ENCODE measurements at regions not wholly inside any gene's neighbourhood (a gene's known extent, or its start where the extent isn't known, plus 50 kb on each side); places are given as distances from the start of the nearest gene placed in this dataset.
A peak's percentile ranks its signal among the peaks of the same experiment; 100 is the strongest.

- 82% methylated on average over 9 of the region's 9 CpGs for WGBS
- Histone ChIP-seq H3K4me1 (ENCODE audit: control insufficient read depth in 2 of 2, insufficient read depth in 2 of 2, low read length in 2 of 2) (no peaks in the 10 kb centered on the region), H3K4me3 (ENCODE audit: low read length in 2 of 2) (no peak overlapping the region), H3K27ac (ENCODE audit: low read depth in 1 of 2, low read length in 1 of 2) (no peak overlapping the region), H3K36me3 (ENCODE audit: control insufficient read depth in 2 of 2, insufficient read depth in 2 of 2, low read length in 1 of 2) (no peaks in the 10 kb centered on the region), H3K9me3 (ENCODE audit: control insufficient read depth in 2 of 2, insufficient read depth in 1 of 2, low read length in 1 of 2) (no peaks in the 10 kb centered on the region), H3K27me3 (ENCODE audit: control insufficient read depth in 2 of 2, insufficient read depth in 1 of 2, low read length in 1 of 2) (peaks cover 0 to 7% of the 10 kb centered on the region in 2 donors)
- no peak for DNase-seq (ENCODE audit: low read depth in 6 of 9, low spot score in 9 of 9)
Measured at GRCh38 chr17:74005790-74006189, 197.7 kb upstream of the RPL38 start.

GRCh38 chr17:74006371-74006770, 197.1 kb upstream of the RPL38 start:
- Histone ChIP-seq H3K27ac (ENCODE audit: low read depth in 1 of 2, low read length in 1 of 2) (no peak overlapping the region), H3K9me3 (ENCODE audit: control insufficient read depth in 2 of 2, insufficient read depth in 1 of 2, low read length in 1 of 2) (no peaks in the 10 kb centered on the region), H3K36me3 (ENCODE audit: control insufficient read depth in 2 of 2, insufficient read depth in 2 of 2, low read length in 1 of 2) (no peaks in the 10 kb centered on the region), H3K4me1 (ENCODE audit: control insufficient read depth in 2 of 2, insufficient read depth in 2 of 2, low read length in 2 of 2) (no peaks in the 10 kb centered on the region), H3K4me3 (ENCODE audit: low read length in 2 of 2) (no peak overlapping the region), H3K27me3 (ENCODE audit: control insufficient read depth in 2 of 2, insufficient read depth in 1 of 2, low read length in 1 of 2) (peaks cover 0 to 7% of the 10 kb centered on the region in 2 donors)
- DNase-seq (ENCODE audit: low read depth in 6 of 9, low spot score in 9 of 9), result no peak
- WGBS, result 95% methylated on average over 8 of the region's 8 CpGs

GRCh38 chr17:74008196-74008595, 195.3 kb upstream of the RPL38 start:
- no peak overlapping the region for H3K27ac ChIP-seq (ENCODE audit: low read depth in 1 of 2, low read length in 1 of 2)
- H3K27me3 ChIP-seq (ENCODE audit: control insufficient read depth in 2 of 2, insufficient read depth in 1 of 2, low read length in 1 of 2), result peaks cover 0 to 7% of the 10 kb centered on the region in 2 donors
- WGBS, result 27% methylated on average over 10 of the region's 10 CpGs
- no peak overlapping the region for H3K4me3 ChIP-seq (ENCODE audit: low read length in 2 of 2)
- no peaks in the 10 kb centered on the region for H3K36me3 ChIP-seq (ENCODE audit: control insufficient read depth in 2 of 2, insufficient read depth in 2 of 2, low read length in 1 of 2)
- H3K9me3 ChIP-seq (ENCODE audit: control insufficient read depth in 2 of 2, insufficient read depth in 1 of 2, low read length in 1 of 2), result no peaks in the 10 kb centered on the region
- peak in 2 of 9 donors; percentile 5 to 26 for DNase-seq (ENCODE audit: low read depth in 6 of 9, low spot score in 9 of 9)
- H3K4me1 ChIP-seq (ENCODE audit: control insufficient read depth in 2 of 2, insufficient read depth in 2 of 2, low read length in 2 of 2), result peaks cover 0 to 7% of the 10 kb centered on the region in 2 donors

GRCh38 chr17:74009056-74009625, 194.3 kb upstream of the RPL38 start:
- H3K27me3 ChIP-seq (ENCODE audit: control insufficient read depth in 2 of 2, insufficient read depth in 1 of 2, low read length in 1 of 2), result peaks cover 0 to 7% of the 10 kb centered on the region in 2 donors

GRCh38 chr17:74010903-74011302, 192.6 kb upstream of the RPL38 start:
- Histone ChIP-seq H3K27me3 (ENCODE audit: control insufficient read depth in 2 of 2, insufficient read depth in 1 of 2, low read length in 1 of 2) (peaks cover 0 to 5% of the 10 kb centered on the region in 2 donors), H3K9me3 (ENCODE audit: control insufficient read depth in 2 of 2, insufficient read depth in 1 of 2, low read length in 1 of 2) (no peaks in the 10 kb centered on the region), H3K27ac (ENCODE audit: low read depth in 1 of 2, low read length in 1 of 2) (no peak overlapping the region), H3K36me3 (ENCODE audit: control insufficient read depth in 2 of 2, insufficient read depth in 2 of 2, low read length in 1 of 2) (no peaks in the 10 kb centered on the region), H3K4me1 (ENCODE audit: control insufficient read depth in 2 of 2, insufficient read depth in 2 of 2, low read length in 2 of 2) (peaks cover 0 to 7% of the 10 kb centered on the region in 2 donors), H3K4me3 (ENCODE audit: low read length in 2 of 2) (no peak overlapping the region)
- DNase-seq (ENCODE audit: low read depth in 6 of 9, low spot score in 9 of 9), result no peak
- 91% methylated on average over 10 of the region's 10 CpGs for WGBS

More at GRCh38 chr17:74009056-74009625, 194.3 kb upstream of the RPL38 start:
- no peak overlapping the region for H3K27ac ChIP-seq (ENCODE audit: low read depth in 1 of 2, low read length in 1 of 2)
- no peaks in the 10 kb centered on the region for H3K9me3 ChIP-seq (ENCODE audit: control insufficient read depth in 2 of 2, insufficient read depth in 1 of 2, low read length in 1 of 2)
- no peak overlapping the region for H3K4me3 ChIP-seq (ENCODE audit: low read length in 2 of 2)
- peaks cover 0 to 7% of the 10 kb centered on the region in 2 donors for H3K4me1 ChIP-seq (ENCODE audit: control insufficient read depth in 2 of 2, insufficient read depth in 2 of 2, low read length in 2 of 2)
- WGBS, result 81% methylated on average over 8 of the region's 8 CpGs
- H3K36me3 ChIP-seq (ENCODE audit: control insufficient read depth in 2 of 2, insufficient read depth in 2 of 2, low read length in 1 of 2), result no peaks in the 10 kb centered on the region
- no peak for DNase-seq (ENCODE audit: low read depth in 6 of 9, low spot score in 9 of 9)

- H3K4me3 ChIP-seq (ENCODE audit: low read length in 2 of 2), result no peak overlapping the region
- 55% methylated on average over 7 of the region's 7 CpGs for WGBS
- H3K36me3 ChIP-seq (ENCODE audit: control insufficient read depth in 2 of 2, insufficient read depth in 2 of 2, low read length in 1 of 2), result no peaks in the 10 kb centered on the region
- H3K9me3 ChIP-seq (ENCODE audit: control insufficient read depth in 2 of 2, insufficient read depth in 1 of 2, low read length in 1 of 2), result no peaks in the 10 kb centered on the region
- peaks cover 0 to 5% of the 10 kb centered on the region in 2 donors for H3K27me3 ChIP-seq (ENCODE audit: control insufficient read depth in 2 of 2, insufficient read depth in 1 of 2, low read length in 1 of 2)
- H3K27ac ChIP-seq (ENCODE audit: low read depth in 1 of 2, low read length in 1 of 2), result no peak overlapping the region
- no peak for DNase-seq (ENCODE audit: low read depth in 6 of 9, low spot score in 9 of 9)
- H3K4me1 ChIP-seq (ENCODE audit: control insufficient read depth in 2 of 2, insufficient read depth in 2 of 2, low read length in 2 of 2), result peaks cover 0 to 7% of the 10 kb centered on the region in 2 donors
Measured at GRCh38 chr17:74011966-74012365, 191.5 kb upstream of the RPL38 start.

- H3K4me1 ChIP-seq (ENCODE audit: control insufficient read depth in 2 of 2, insufficient read depth in 2 of 2, low read length in 2 of 2), result peaks cover 0 to 7% of the 10 kb centered on the region in 2 donors
- no peak overlapping the region for H3K4me3 ChIP-seq (ENCODE audit: low read length in 2 of 2)
- peaks cover 0 to 7% of the 10 kb centered on the region in 2 donors for H3K27me3 ChIP-seq (ENCODE audit: control insufficient read depth in 2 of 2, insufficient read depth in 1 of 2, low read length in 1 of 2)
- DNase-seq (ENCODE audit: low read depth in 6 of 9, low spot score in 9 of 9), result peak in 2 of 9 donors; percentile 11 to 26
- no peaks in the 10 kb centered on the region for H3K36me3 ChIP-seq (ENCODE audit: control insufficient read depth in 2 of 2, insufficient read depth in 2 of 2, low read length in 1 of 2)
- H3K27ac ChIP-seq (ENCODE audit: low read depth in 1 of 2, low read length in 1 of 2), result no peak overlapping the region
- 8% methylated on average over 6 of the region's 6 CpGs for WGBS
- no peaks in the 10 kb centered on the region for H3K9me3 ChIP-seq (ENCODE audit: control insufficient read depth in 2 of 2, insufficient read depth in 1 of 2, low read length in 1 of 2)
Measured at GRCh38 chr17:74012465-74012864, 191.0 kb upstream of the RPL38 start.

GRCh38 chr17:74015316-74015715, 188.2 kb upstream of the RPL38 start:
- no peaks in the 10 kb centered on the region for H3K36me3 ChIP-seq (ENCODE audit: control insufficient read depth in 2 of 2, insufficient read depth in 2 of 2, low read length in 1 of 2)
- H3K27me3 ChIP-seq (ENCODE audit: control insufficient read depth in 2 of 2, insufficient read depth in 1 of 2, low read length in 1 of 2), result peaks cover 0 to 2% of the 10 kb centered on the region in 2 donors
- H3K9me3 ChIP-seq (ENCODE audit: control insufficient read depth in 2 of 2, insufficient read depth in 1 of 2, low read length in 1 of 2), result no peaks in the 10 kb centered on the region
- no peak overlapping the region for H3K4me3 ChIP-seq (ENCODE audit: low read length in 2 of 2)
- DNase-seq (ENCODE audit: low read depth in 6 of 9, low spot score in 9 of 9), result no peak
- 97% methylated on average over 5 of the region's 5 CpGs for WGBS
- H3K4me1 ChIP-seq (ENCODE audit: control insufficient read depth in 2 of 2, insufficient read depth in 2 of 2, low read length in 2 of 2), result peaks cover 0 to 7% of the 10 kb centered on the region in 2 donors
- no peak overlapping the region for H3K27ac ChIP-seq (ENCODE audit: low read depth in 1 of 2, low read length in 1 of 2)

GRCh38 chr17:74015990-74016389, 187.5 kb upstream of the RPL38 start:
- DNase-seq (ENCODE audit: low read depth in 6 of 9, low spot score in 9 of 9), result no peak
- no peak overlapping the region for H3K4me3 ChIP-seq (ENCODE audit: low read length in 2 of 2)
- no peaks in the 10 kb centered on the region for H3K9me3 ChIP-seq (ENCODE audit: control insufficient read depth in 2 of 2, insufficient read depth in 1 of 2, low read length in 1 of 2)
- no peaks in the 10 kb centered on the region for H3K36me3 ChIP-seq (ENCODE audit: control insufficient read depth in 2 of 2, insufficient read depth in 2 of 2, low read length in 1 of 2)
- H3K4me1 ChIP-seq (ENCODE audit: control insufficient read depth in 2 of 2, insufficient read depth in 2 of 2, low read length in 2 of 2), result peaks cover 0 to 7% of the 10 kb centered on the region in 2 donors
- WGBS, result 91% methylated on average over 12 of the region's 12 CpGs
- H3K27me3 ChIP-seq (ENCODE audit: control insufficient read depth in 2 of 2, insufficient read depth in 1 of 2, low read length in 1 of 2), result peaks cover 0 to 2% of the 10 kb centered on the region in 2 donors
- H3K27ac ChIP-seq (ENCODE audit: low read depth in 1 of 2, low read length in 1 of 2), result no peak overlapping the region

Measured in thymus (tissue), 11 donors.